ENCODE measurements at regions not wholly inside any gene's neighbourhood (a gene's known extent, or its start where the extent isn't known, plus 50 kb on each side); places are given as distances from the start of the nearest gene placed in this dataset.
"Not testable (repeated sequence)": the region's sequence is repeated elsewhere in the genome, so short reads cannot be mapped to it uniquely, and the experiment has no call there.

DNA sequence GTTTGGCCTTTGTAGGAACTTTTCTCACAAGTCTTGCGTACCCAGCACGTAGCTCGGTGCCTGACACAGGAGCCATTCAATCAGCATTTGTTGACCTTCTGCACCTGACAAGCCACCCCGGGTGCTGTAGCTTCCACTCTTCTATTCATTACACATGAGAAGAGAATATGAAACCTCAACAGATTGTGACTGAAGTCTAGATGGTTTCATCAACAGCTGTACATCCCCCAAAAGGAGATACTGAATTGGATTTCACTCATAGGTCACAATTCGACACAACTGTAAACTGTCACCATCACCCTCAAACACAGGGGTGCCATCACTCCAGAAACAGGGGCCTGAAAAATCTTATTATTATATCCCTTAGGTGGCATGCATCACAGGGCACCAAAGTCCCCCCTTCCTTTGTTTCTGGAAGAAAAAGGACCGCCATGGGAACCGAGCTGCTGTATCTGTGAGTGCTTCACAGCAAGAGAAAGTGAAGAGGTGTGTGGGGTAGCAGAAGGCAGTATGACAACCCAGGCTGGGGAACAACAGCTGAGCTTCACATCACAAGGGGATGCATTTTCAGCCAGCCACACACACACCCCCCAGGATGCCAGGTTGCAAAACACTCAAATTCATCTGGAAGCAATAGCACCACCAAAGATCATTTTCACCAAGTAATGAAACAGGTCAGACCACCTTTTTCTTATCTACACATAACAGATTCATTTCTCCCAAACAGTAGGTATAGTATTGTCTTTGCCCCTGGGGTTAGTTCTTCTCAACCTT lies 225.7 kb downstream of the TOMM20 start:
- DNase-seq (ENCODE audit: low read depth) = no peak

GRCh38 chr1:234901491-234902049 lies 227.1 kb downstream of the TOMM20 start:
- DNase-seq (ENCODE audit: low read depth) = no peak

DNA sequence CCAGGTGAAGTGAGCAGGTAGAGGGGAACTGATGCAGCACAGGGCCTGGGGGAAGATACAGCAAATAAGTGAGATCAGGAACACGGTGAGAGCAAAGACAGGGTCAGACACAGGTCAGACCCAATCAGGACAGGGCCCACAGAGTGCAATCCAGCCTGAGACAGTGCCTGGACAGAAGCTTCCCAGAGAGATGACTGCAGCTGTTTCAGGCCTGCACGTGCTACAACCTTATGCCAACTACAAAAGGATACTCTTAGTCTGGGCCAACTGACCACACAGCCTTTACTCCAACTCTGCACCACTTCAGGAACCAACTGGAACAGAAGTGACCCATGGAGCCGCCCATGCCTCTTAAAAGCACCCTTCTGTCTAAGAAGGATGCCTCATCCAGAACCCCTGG lies 228.0 kb downstream of the TOMM20 start:
- DNase-seq (ENCODE audit: low read depth) = no peak

DNA sequence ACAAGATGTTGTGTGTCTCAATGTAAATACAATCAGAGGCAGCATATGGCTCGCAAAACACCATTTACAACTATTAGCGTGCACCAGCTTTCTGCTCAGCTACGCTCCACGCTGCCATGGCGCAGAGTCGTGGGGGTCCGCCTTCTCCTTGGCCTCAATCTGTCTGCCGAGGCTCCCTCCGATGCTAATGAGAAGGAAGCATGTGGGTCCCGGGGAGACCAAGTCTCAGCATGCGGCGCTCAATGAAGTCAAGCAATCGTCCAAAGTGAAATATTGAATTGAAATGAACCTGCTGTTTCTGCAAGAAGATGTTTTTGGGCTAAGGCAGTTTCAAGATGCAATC lies 228.9 kb downstream of the TOMM20 start:
- DNase-seq (ENCODE audit: low read depth) = no peak

DNA sequence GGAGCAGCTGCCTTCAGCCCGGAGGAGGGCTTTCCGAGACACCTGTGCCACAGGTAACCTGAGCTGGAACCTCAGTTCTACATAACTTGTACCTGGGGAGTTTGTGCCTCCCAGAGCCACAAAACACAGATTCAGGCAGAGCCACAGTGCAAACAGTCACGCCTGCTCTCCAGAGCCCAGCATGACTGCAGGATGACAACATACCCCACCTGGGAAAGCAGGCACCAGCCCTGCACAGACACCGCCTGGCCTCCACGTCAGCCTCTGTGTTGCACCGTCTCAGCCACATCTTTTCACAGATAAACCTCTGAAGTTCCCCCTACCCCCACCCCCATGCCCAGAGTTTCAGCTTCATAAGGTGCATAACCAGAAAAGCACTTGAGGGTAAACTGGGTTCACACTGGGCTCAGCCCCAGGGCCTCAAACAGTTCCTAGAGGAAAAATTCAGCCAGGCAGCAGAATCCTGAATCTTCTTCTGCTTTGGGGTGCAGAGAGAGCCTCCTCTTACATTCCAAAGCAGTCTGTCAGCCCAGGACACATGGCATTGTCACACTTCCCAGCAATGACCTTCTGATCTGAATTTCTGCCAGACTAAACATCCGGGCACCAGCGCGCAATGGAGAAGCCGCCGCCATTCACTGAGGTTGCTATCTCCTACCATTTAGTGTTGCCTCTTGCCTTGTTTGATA lies 229.5 kb downstream of the TOMM20 start:
- DNase-seq (ENCODE audit: low read depth) = no peak

- no peak for DNase-seq (ENCODE audit: low read depth)
These were observed 230.1 kb downstream of the TOMM20 start for GRCh38 chr1:234898455-234899033.

DNA sequence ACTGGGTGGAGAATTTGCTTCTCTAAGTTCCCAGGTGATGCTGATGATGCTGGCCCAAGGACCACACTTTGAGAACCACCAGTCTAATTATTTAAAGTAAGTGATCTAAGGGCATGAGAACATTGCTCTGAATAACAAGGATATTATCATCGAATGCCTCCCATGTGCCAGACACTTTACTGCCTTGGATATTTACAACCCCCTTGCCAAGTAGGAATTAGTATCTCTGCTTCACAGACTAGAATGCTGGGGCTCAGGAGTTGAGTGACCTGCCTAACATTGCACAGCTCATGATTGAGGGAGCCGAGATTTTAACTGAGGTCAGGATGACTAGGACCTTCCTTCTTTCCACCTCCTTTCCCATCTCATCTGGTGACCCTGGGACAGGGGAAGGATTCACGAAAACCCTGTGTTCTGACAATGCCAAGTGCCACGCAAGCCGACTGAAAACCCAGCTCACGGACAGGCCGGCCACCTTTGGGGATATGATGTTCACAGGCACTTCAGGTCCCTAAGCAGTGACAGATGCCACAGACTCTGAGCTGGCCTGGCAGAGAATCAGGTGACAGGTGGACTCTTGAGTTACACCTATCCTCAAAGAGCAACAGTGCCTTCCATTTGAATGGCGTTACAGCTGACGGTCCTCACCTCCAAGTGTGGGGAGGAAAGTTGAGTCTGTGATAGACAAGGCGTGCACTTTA lies 230.7 kb downstream of the TOMM20 start:
- no peak for DNase-seq (ENCODE audit: low read depth)

DNA sequence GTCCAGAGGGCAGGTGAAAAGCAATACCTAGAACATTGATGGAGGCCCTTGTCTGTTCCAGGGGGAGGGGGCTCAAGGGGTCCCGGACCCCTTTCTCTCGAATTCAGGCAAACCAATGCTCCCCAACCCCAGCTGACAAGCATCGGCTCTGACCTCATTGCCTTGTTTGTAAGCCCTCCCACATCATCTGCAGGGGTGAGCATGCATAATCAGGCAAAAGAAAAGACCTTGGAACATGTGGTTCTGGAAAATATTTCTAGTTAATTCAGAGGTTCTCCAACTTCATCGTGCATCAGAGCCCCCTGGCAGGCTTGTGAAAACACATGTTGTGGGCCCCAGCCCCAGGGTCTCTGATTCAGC lies 231.3 kb downstream of the TOMM20 start:
- no peak for DNase-seq (ENCODE audit: low read depth)

- DNase-seq (ENCODE audit: low read depth) = no peak
These were observed 231.9 kb downstream of the TOMM20 start for GRCh38 chr1:234896477-234897389.

- DNase-seq (ENCODE audit: low read depth) = no peak
These were observed 234.7 kb downstream of the TOMM20 start for GRCh38 chr1:234893725-234894630.

DNA sequence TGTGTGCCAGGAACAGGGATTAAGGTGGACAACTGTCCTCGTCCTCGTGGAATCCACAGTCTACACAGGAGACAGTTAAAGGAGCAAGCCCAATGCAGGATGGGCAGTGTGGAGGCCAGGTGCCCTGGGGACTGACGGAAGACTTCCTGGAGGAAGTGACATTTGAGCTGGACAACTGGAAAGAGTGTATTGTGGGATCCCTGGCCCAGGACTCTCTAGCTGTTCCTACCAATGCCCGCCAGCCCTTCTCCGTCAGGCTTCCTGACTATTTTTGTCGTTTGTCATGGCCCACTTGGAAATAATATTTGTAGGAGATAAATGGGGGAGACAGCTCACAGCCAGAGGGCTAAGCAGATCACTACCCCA lies 235.3 kb downstream of the TOMM20 start:
- no peak for DNase-seq (ENCODE audit: low read depth)

- DNase-seq (ENCODE audit: low read depth) = no peak
These were observed 236.0 kb downstream of the TOMM20 start for GRCh38 chr1:234892642-234893041.

DNA sequence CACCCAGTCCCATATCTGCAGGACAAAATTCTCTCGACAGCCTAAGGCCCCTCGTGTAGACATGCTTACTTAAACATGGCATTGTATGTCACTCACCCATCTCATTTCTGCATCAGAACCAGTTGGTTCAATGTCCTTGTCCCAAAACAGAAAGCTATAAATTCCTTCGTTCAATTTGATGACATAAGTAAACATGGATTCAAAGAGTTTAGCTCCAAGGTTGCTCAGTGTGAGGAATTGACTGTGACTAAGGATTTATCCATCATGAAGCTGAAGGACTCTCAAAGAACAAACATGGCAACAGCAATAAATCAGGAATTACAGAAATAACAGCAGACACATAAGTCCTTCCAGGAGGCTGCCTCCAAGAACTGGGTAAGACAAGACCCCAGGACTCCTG lies 237.2 kb downstream of the TOMM20 start:
- no peak for DNase-seq (ENCODE audit: low read depth)

GRCh38 chr1:234889643-234890042 lies 239.0 kb downstream of the TOMM20 start:
- no peak for DNase-seq (ENCODE audit: low read depth)

DNA sequence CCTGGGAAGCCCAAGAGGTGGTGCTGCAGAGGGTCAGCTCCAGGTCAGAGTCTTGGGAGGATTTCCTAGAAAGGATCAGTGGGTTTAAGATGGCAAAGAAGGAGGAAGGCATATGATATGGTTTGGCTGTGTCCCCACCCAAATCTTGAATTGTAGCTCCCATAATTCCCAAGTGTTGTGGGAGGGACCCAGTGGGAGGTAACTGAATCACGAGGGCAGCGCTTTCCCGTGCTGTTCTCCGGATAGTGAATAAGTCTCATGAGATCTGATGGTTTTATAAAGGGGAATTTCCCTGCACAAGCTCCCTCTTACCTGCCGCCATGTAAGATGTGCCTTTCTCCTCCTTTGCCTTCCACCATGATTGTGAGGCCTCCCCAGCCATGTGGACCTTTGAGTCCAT lies 240.4 kb downstream of the TOMM20 start:
- DNase-seq (ENCODE audit: low read depth) = not testable (repeated sequence)

- DNase-seq (ENCODE audit: low read depth) = no peak
These were observed 241.4 kb downstream of the TOMM20 start for GRCh38 chr1:234887016-234887900.

- DNase-seq (ENCODE audit: low read depth) = no peak
These were observed 242.3 kb downstream of the TOMM20 start for GRCh38 chr1:234886081-234886984.

GRCh38 chr1:234885601-234886000 lies 243.0 kb downstream of the TOMM20 start:
- no peak for DNase-seq (ENCODE audit: low read depth)

All from T follicular helper cell (primary cell).